K562 (cell line): ENCODE measurements at regions not wholly inside any gene's neighbourhood (a gene's known extent, or its start where the extent isn't known, plus 50 kb on each side); places are given as distances from the start of the nearest gene placed in this dataset.

ENCODE experiments used
- ARID3A ChIP-seq: IDR thresholded peaks from 2 replicates; pipeline ENCODE4 v1.6.1; 2012; ENCODE audit warnings: low read depth, low read length, improper control_type of control experiment, borderline replicate concordance
- ATF4 ChIP-seq: fragments of 450-650 bp; formaldehyde crosslinking; IDR thresholded peaks from 2 replicates; pipeline ENCODE4 v1.4.0; 2022; ENCODE audit warnings: mild to moderate bottlenecking, moderate library complexity
- CBX2 ChIP-seq: fragments of 200-600 bp; sonication (generic); IDR thresholded peaks from one replicate; pipeline ENCODE4 v1.6.1; 2012; ENCODE audit warnings: mild to moderate bottlenecking, low read length, inconsistent platforms; ENCODE audit not compliant: insufficient read depth, poor library complexity, severe bottlenecking
- COPS2 ChIP-seq: fragments of 450-650 bp; conservative IDR thresholded peaks from 2 replicates; pipeline ENCODE4 v1.6.1; 2016; ENCODE audit warnings: mild to moderate bottlenecking, moderate library complexity
- HDAC8 ChIP-seq: fragments of 450-650 bp; IDR thresholded peaks from 2 replicates; pipeline ENCODE4 v1.6.1; 2016; ENCODE audit warnings: mild to moderate bottlenecking, missing genetic modification characterization, moderate library complexity, missing compliant biosample characterization
- KLF16 ChIP-seq: IDR thresholded peaks from 2 replicates; pipeline ENCODE4 v1.6.1; 2016; ENCODE audit warnings: antibody characterized with exemption
- MAX ChIP-seq: sonication (generic); formaldehyde crosslinking; IDR thresholded peaks from 2 replicates; pipeline ENCODE4 v1.9.0; 2022; ENCODE audit warnings: mild to moderate bottlenecking, missing genetic modification reagents
- MCM5 ChIP-seq: fragments of 450-650 bp; IDR thresholded peaks from 2 replicates; pipeline ENCODE4 v1.6.1; 2016; ENCODE audit warnings: low read depth
- NCOA2 ChIP-seq, 2 experiments: fragments of 450-650 bp; IDR thresholded peaks; 2 replicates each; pipeline ENCODE4 v1.6.1; 2018; ENCODE audit warnings: mild to moderate bottlenecking in 2 of 2, moderate library complexity in 1 of 2; ENCODE audit not compliant: partially characterized antibody in 2 of 2
- PHB ChIP-seq: fragments of 250-450 bp; sonication (Bioruptor Pico); IDR thresholded peaks from 2 replicates; pipeline ENCODE4 v1.5.0; 2021
- RBM39 ChIP-seq: fragments of 200-400 bp; formaldehyde crosslinking; optimal IDR thresholded peaks from 2 replicates; pipeline ENCODE3; 2018; ENCODE audit warnings: low read depth, low read length
- TAL1 ChIP-seq: fragments of 450-650 bp; IDR thresholded peaks from 2 replicates; pipeline ENCODE4 v1.6.1; 2016; ENCODE audit warnings: mild to moderate bottlenecking
- ZC3H4 ChIP-seq: sonication (generic); formaldehyde crosslinking; IDR thresholded peaks from 2 replicates; pipeline ENCODE4 v1.9.0; 2021; ENCODE audit warnings: missing genetic modification reagents, borderline replicate concordance
- ZNF232 ChIP-seq: sonication (generic); formaldehyde crosslinking; IDR thresholded peaks from 2 replicates; pipeline ENCODE4 v1.8.0; 2022; ENCODE audit warnings: mild to moderate bottlenecking, missing genetic modification reagents
- ZNF318 ChIP-seq, 2 experiments: fragments of 450-650 bp; IDR thresholded peaks; 2 replicates each; pipeline ENCODE4 v1.6.1; 2016; ENCODE audit warnings: mild to moderate bottlenecking in 2 of 2, borderline replicate concordance in 1 of 2, low read depth in 1 of 2, moderate library complexity in 1 of 2
- ZNF324 ChIP-seq: fragments of 250-450 bp; sonication (Bioruptor Pico); IDR thresholded peaks from 2 replicates; pipeline ENCODE4 v1.4.0; 2020; ENCODE audit warnings: mild to moderate bottlenecking
- ZNF780A ChIP-seq: fragments of 250-450 bp; sonication (Bioruptor Pico); IDR thresholded peaks from 2 replicates; pipeline ENCODE4 v1.5.0; 2021; ENCODE audit warnings: mild to moderate bottlenecking

GRCh38 chr6:108737594-108738546 lies 110.4 kb upstream of the ARMC2 start (continued):
- TF ChIP-seq RBM39 (no peak), ZNF318 (IDR thresholded peaks at IDR 0.05; ENCODE audit: borderline replicate concordance in 1 of 2, low read depth in 1 of 2) (no peak), ZNF324 (CRISPR knock-in tag) (no peak), ZNF232 (no peak), KLF16 (no peak), ZC3H4 (CRISPR knock-in tag) (no peak), MAX (CRISPR knock-in tag) (no peak), MCM5 (no peak), ZNF780A (CRISPR knock-in tag) (no peak), ARID3A (0 out of 2 replicates have a peak, but pooled peaks have one; percentile 21), NCOA2 (IDR thresholded peaks at IDR 0.05; ENCODE audit: partially characterized antibody in 2 of 2) (no peak), CBX2 (no peak), COPS2 (no peak), HDAC8 (tag) (no peak), PHB (CRISPR knock-in tag) (no peak), ATF4 (CRISPR knock-in tag) (0 out of 2 replicates have a peak, but pooled peaks have one; percentile 9), TAL1 (no peak)
